Suprapubic skin (tissue), 4 donors: ENCODE measurements at regions not wholly inside any gene's neighbourhood (a gene's known extent, or its start where the extent isn't known, plus 50 kb on each side); places are given as distances from the start of the nearest gene placed in this dataset.

Source experiments
- DNase-seq, 2 donors: peaks; one replicate each; pipeline ENCODE4 v3.0.0-alpha.2; 2019; ENCODE audit warnings: low spot score in 2 of 2
- H3K27ac ChIP-seq: fragments of 200-600 bp; sonication (generic); one replicate; pipeline ENCODE4 v1.5.1; 2019
- H3K27me3 ChIP-seq: fragments of 200-600 bp; sonication (generic); one replicate; pipeline ENCODE4 v1.5.1; 2019
- H3K36me3 ChIP-seq: fragments of 200-600 bp; sonication (generic); one replicate; pipeline ENCODE4 v1.5.1; 2019
- H3K4me1 ChIP-seq: fragments of 200-600 bp; sonication (generic); one replicate; pipeline ENCODE4 v1.5.1; 2019
- H3K4me3 ChIP-seq: fragments of 200-600 bp; sonication (generic); one replicate; pipeline ENCODE4 v1.5.1; 2019; ENCODE audit warnings: mild to moderate bottlenecking
- H3K9me3 ChIP-seq: fragments of 200-600 bp; sonication (generic); one replicate; pipeline ENCODE4 v1.5.1; 2019
- EP300 ChIP-seq: sonication (generic); formaldehyde crosslinking; IDR thresholded peaks from one replicate; pipeline ENCODE4 v1.6.1; 2017; ENCODE audit warnings: antibody characterized with exemption
- POLR2A ChIP-seq, 2 donors: fragments of 450-650 bp; IDR thresholded peaks; one replicate each; pipeline ENCODE4 v1.6.1; 2017; ENCODE audit warnings: antibody characterized with exemption in 2 of 2, mild to moderate bottlenecking in 2 of 2, moderate library complexity in 2 of 2
- POLR2AphosphoS5 ChIP-seq, 3 donors: sonication (generic); formaldehyde crosslinking; IDR thresholded peaks; one replicate each; pipeline ENCODE4 v1.6.1; 2017; ENCODE audit warnings: antibody characterized with exemption in 3 of 3
- WGBS: methylation state at CpG from one replicate; pipeline ENCODE4 v1.1.5; 2018; 5-methylcytosine and 5-hydroxymethylcytosine counted together
- TF ChIP-seq, protein P1 (sequence below), 2 donors: fragments of 200-600 bp in 1 of 2; fragments of 450-650 bp in 1 of 2; sonication (generic) in 1 of 2; IDR thresholded peaks; one replicate each; pipeline ENCODE4 v1.5.1; 2016 to 2019; ENCODE audit warnings: antibody characterized with exemption in 2 of 2, mild to moderate bottlenecking in 1 of 2, moderate library complexity in 1 of 2

DNA sequence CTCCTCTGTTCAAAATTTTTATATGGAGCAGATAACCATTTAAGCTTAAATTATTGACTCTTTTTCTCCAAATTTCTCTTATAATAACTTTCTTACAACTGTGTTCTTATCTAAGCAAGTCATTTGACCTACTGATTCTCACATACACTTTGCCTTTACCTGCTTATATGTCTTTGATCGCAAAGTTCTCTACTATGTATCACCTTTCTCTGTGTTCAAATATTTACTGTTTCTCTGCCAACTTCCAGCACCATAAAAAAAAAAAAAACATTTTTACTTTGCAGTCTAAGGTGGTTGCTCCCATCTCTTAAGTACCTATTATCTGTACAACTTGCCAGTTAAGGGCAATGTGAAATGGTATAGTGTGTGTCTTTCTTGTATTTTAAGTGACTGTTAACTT is 100.8 kb upstream of the DPH6 start:
- TF ChIP-seq, protein P1, sequence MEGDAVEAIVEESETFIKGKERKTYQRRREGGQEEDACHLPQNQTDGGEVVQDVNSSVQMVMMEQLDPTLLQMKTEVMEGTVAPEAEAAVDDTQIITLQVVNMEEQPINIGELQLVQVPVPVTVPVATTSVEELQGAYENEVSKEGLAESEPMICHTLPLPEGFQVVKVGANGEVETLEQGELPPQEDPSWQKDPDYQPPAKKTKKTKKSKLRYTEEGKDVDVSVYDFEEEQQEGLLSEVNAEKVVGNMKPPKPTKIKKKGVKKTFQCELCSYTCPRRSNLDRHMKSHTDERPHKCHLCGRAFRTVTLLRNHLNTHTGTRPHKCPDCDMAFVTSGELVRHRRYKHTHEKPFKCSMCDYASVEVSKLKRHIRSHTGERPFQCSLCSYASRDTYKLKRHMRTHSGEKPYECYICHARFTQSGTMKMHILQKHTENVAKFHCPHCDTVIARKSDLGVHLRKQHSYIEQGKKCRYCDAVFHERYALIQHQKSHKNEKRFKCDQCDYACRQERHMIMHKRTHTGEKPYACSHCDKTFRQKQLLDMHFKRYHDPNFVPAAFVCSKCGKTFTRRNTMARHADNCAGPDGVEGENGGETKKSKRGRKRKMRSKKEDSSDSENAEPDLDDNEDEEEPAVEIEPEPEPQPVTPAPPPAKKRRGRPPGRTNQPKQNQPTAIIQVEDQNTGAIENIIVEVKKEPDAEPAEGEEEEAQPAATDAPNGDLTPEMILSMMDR (IDR thresholded peaks at IDR 0.05) = no peak
- TF ChIP-seq POLR2AphosphoS5 (IDR thresholded peaks at IDR 0.05) = no peak
- TF ChIP-seq EP300 = no peak
- TF ChIP-seq POLR2A (IDR thresholded peaks at IDR 0.05) = no peak
- no peak for DNase-seq
- 90% methylated on average over 1 of the region's 1 CpG for WGBS
- no peaks in the 10 kb centered on the region for H3K27me3 ChIP-seq
- H3K4me1 ChIP-seq = no peaks in the 10 kb centered on the region
- H3K36me3 ChIP-seq = no peaks in the 10 kb centered on the region
- peaks cover 4% of the 10 kb centered on the region for H3K9me3 ChIP-seq
- no peak overlapping the region for H3K4me3 ChIP-seq
- no peak overlapping the region for H3K27ac ChIP-seq

DNA sequence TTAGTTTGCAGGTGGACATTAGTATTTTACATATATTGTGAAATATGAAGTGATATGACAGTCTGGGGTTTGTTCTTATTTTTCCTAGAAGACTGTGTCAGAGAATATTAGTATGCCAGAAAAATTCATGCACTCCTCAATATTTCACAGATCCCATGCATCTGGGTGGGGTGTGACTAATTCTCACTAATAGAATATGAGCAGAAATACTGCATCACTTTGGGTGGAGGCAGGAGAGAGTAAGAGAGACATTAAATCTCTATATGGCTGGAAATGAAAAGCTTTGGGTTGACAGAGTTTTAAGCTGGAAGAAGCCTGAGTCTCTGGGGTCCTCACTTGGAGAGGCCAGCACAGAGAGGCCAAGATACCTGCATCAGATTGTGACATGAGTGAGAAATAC is 101.3 kb upstream of the DPH6 start:
- no peak overlapping the region for H3K27ac ChIP-seq
- TF ChIP-seq POLR2AphosphoS5 (IDR thresholded peaks at IDR 0.05) = no peak
- TF ChIP-seq, protein P1 (IDR thresholded peaks at IDR 0.05) = no peak
- TF ChIP-seq POLR2A (IDR thresholded peaks at IDR 0.05) = no peak
- TF ChIP-seq EP300 = no peak

DNA sequence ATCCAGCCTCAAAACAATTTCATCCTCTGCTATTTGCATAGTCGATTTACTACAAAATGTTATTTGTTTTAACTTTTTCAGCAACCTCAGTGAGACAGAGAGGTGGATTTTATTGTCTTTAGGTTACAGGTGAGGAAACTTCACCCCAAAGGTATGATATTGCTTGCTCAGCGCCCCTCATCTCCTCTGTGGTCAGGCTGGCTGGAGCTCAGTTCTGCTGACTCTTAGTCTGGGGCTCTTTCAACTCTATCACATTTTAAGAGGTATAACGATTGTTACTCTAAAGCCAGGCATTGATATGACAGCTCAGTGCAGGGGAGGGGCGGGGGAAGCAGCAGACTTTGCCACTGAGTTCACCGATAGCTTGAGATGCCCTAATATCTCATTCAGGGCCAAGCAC is 103.0 kb upstream of the DPH6 start:
- Histone ChIP-seq H3K27me3 (no peaks in the 10 kb centered on the region), H3K4me3 (no peak overlapping the region), H3K4me1 (no peaks in the 10 kb centered on the region), H3K9me3 (no peaks in the 10 kb centered on the region), H3K36me3 (no peaks in the 10 kb centered on the region), H3K27ac (no peak overlapping the region)
- WGBS = 86% methylated on average over 5 of the region's 5 CpGs
- TF ChIP-seq POLR2A (IDR thresholded peaks at IDR 0.05) = no peak
- TF ChIP-seq POLR2AphosphoS5 (IDR thresholded peaks at IDR 0.05) = no peak
- TF ChIP-seq, protein P1 (IDR thresholded peaks at IDR 0.05) = no peak
- TF ChIP-seq EP300 = no peak
- no peak for DNase-seq

More for the DNA sequence above, 101.3 kb upstream of the DPH6 start:
- no peak for DNase-seq
- Histone ChIP-seq H3K9me3 (peaks cover 4% of the 10 kb centered on the region), H3K36me3 (no peaks in the 10 kb centered on the region), H3K4me1 (no peaks in the 10 kb centered on the region), H3K27me3 (no peaks in the 10 kb centered on the region), H3K4me3 (no peak overlapping the region)

DNA sequence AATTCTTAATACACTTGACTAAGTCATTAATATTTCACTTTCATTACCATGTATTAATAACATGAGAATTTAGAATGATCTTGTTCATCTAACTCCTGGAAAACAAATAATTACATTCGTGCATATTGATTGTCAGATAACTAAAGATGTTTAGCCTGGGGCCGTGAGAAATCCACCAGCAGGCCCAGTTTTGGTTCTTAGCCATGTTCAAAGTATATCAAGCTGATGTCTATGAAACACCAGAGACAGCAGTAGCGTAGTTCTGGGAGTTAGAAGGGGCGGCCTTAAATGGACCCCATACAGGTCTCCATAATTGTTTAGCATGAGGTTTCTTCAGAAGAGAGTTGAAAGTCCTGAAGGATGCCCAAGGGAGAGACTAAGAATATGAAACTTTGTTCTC is 103.6 kb upstream of the DPH6 start:
- WGBS = 83% methylated on average over 4 of the region's 4 CpGs
- no peak for DNase-seq
- no peaks in the 10 kb centered on the region for H3K4me1 ChIP-seq
- H3K4me3 ChIP-seq = no peak overlapping the region
- no peaks in the 10 kb centered on the region for H3K9me3 ChIP-seq
- H3K27ac ChIP-seq = no peak overlapping the region
- no peaks in the 10 kb centered on the region for H3K36me3 ChIP-seq
- H3K27me3 ChIP-seq = no peaks in the 10 kb centered on the region
- TF ChIP-seq, protein P1 (IDR thresholded peaks at IDR 0.05) = no peak
- no peak for TF ChIP-seq EP300
- TF ChIP-seq POLR2AphosphoS5 (IDR thresholded peaks at IDR 0.05) = no peak
- no peak for TF ChIP-seq POLR2A (IDR thresholded peaks at IDR 0.05)

DNA sequence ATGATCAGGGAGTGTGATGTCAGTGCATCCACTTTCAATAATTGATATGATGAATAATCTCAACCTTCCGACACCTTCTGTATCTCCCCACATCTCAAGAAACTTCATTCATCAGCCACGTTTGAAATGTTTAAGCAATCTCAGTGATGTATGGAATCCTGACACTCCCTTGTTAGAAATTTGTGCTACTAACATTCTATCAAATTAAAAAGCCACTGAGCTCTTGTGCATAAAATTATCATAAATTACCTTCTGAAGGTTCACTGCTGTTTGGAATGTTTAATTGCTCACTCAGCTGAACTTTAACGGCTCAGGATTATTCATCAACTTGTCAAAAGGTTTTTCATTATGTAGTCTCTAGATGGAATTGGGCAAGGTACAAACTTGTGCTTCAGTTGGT is 108.4 kb upstream of the DPH6 start:
- no peak for DNase-seq
- WGBS = 58% methylated on average over 3 of the region's 3 CpGs
- Histone ChIP-seq H3K27ac (no peak overlapping the region), H3K27me3 (no peaks in the 10 kb centered on the region), H3K9me3 (no peaks in the 10 kb centered on the region), H3K4me1 (no peaks in the 10 kb centered on the region), H3K4me3 (no peak overlapping the region), H3K36me3 (no peaks in the 10 kb centered on the region)
- TF ChIP-seq, protein P1 (IDR thresholded peaks at IDR 0.05) = no peak
- TF ChIP-seq EP300 = no peak
- no peak for TF ChIP-seq POLR2AphosphoS5 (IDR thresholded peaks at IDR 0.05)
- no peak for TF ChIP-seq POLR2A (IDR thresholded peaks at IDR 0.05)
